Endothelial cell of umbilical vein (primary cell): ENCODE measurements at regions not wholly inside any gene's neighbourhood (a gene's known extent, or its start where the extent isn't known, plus 50 kb on each side); places are given as distances from the start of the nearest gene placed in this dataset.

Experiments
- BruUV-seq: library from RNA; stranded (reverse); fragments of 400-500 nt; replicated peaks from 2 replicates; lab custom pipeline; 2021; lab: Mats Ljungman, UMichigan
- CTCF ChIA-PET: fragments of 300-600, 350-600 bp; sonication (Branson Sonifier 250); formaldehyde crosslinking; loops from one replicate; lab custom pipeline; 2021; ENCODE audit warnings: antibody characterized with exemption, inconsistent platforms; lab: Charles Lee
- POLR2A ChIA-PET: fragments of 300-600, 350-600 bp; sonication (Branson Sonifier 250); formaldehyde crosslinking; loops from one replicate; lab custom pipeline; 2021; ENCODE audit warnings: antibody characterized with exemption, inconsistent platforms; lab: Charles Lee
- DNase-seq: peaks from one replicate; pipeline ENCODE4 v3.0.0-alpha.2; 2011; ENCODE audit warnings: low read depth, low spot score
- FAIRE-seq: peaks from 2 replicates; lab custom pipeline; 2011; peaks lifted over from hg19 to GRCh38; lab: Jason Lieb, UNC
- H2AFZ ChIP-seq: 2 replicates; pipeline ENCODE4 v1.6.0; 2012; ENCODE audit warnings: low read depth, low read length, control low read depth, inconsistent platforms
- H3K27ac ChIP-seq: 2 replicates; pipeline ENCODE4 v1.5.1; 2011; ENCODE audit warnings: low read depth, mild to moderate bottlenecking, control low read depth, low read length, moderate library complexity; ENCODE audit not compliant: insufficient read depth
- H3K27me3 ChIP-seq, 2 experiments: 2 replicates each; pipeline versions ENCODE4 v1.6.0 to v1.6.1; 2011; ENCODE audit warnings: low read length in 2 of 2, mixed read lengths in 1 of 2; ENCODE audit not compliant: control insufficient read depth in 2 of 2, insufficient read depth in 2 of 2
- H3K36me3 ChIP-seq, 2 experiments: 2 replicates in 1 of 2; 3 replicates in 1 of 2; pipeline ENCODE4 v1.5.1; 2011; ENCODE audit warnings: low read length in 2 of 2, mild to moderate bottlenecking in 1 of 2, moderate library complexity in 1 of 2; ENCODE audit not compliant: control insufficient read depth in 2 of 2, insufficient read depth in 2 of 2; ENCODE audit errors: extremely low read depth in 1 of 2
- H3K4me1 ChIP-seq: 3 replicates; pipeline ENCODE4 v1.5.1; 2011; ENCODE audit warnings: mild to moderate bottlenecking, low read length; ENCODE audit not compliant: control insufficient read depth, insufficient read depth; ENCODE audit errors: extremely low read depth
- H3K4me2 ChIP-seq: 2 replicates; pipeline ENCODE4 v1.6.1; 2011; ENCODE audit warnings: low read length, control low read depth, mixed read lengths; ENCODE audit not compliant: insufficient read depth
- H3K4me3 ChIP-seq, 3 experiments: fragments of 200-600 bp in 1 of 3; sonication (generic), shearing (Covaris generic) in 1 of 3; replicated peaks in 1 of 3; 2 replicates each; pipeline ENCODE4 v1.5.1; 2011 to 2016; ENCODE audit warnings: control low read depth in 3 of 3, low read length in 3 of 3, mild to moderate bottlenecking in 2 of 3, inconsistent platforms in 1 of 3, low read depth in 1 of 3, moderate library complexity in 1 of 3; ENCODE audit not compliant: insufficient read depth in 1 of 3
- H3K79me2 ChIP-seq: 2 replicates; pipeline ENCODE4 v1.6.0; 2012; ENCODE audit warnings: low read length, inconsistent platforms; ENCODE audit not compliant: control insufficient read depth, insufficient read depth
- H3K9ac ChIP-seq: replicated peaks from 2 replicates; pipeline ENCODE3; 2011; ENCODE audit warnings: low read length, control low read depth; ENCODE audit not compliant: insufficient read depth; ENCODE audit errors: extremely low read depth
- H3K9me1 ChIP-seq: replicated peaks from 3 replicates; pipeline ENCODE4 v1.6.0; 2011; ENCODE audit warnings: mild to moderate bottlenecking, low read length; ENCODE audit not compliant: control insufficient read depth, insufficient read depth; ENCODE audit errors: extremely low read depth
- H3K9me3 ChIP-seq: replicated peaks from 2 replicates; pipeline ENCODE4 v1.5.1; 2012; ENCODE audit warnings: low read length, inconsistent platforms; ENCODE audit not compliant: control insufficient read depth, insufficient read depth
- H4K20me1 ChIP-seq: replicated peaks from 2 replicates; pipeline ENCODE3; 2011; ENCODE audit warnings: mild to moderate bottlenecking, low read length; ENCODE audit not compliant: control insufficient read depth, insufficient read depth; ENCODE audit errors: extremely low read depth
- EZH2 ChIP-seq: IDR thresholded peaks from 2 replicates; pipeline ENCODE4 v1.6.1; 2012; ENCODE audit warnings: borderline replicate concordance, low read depth, mild to moderate bottlenecking, moderate library complexity, low read length, inconsistent platforms; ENCODE audit not compliant: severe bottlenecking
- FOS ChIP-seq: IDR thresholded peaks from 2 replicates; pipeline ENCODE4 v1.6.1; 2011; ENCODE audit warnings: mild to moderate bottlenecking, low read length, moderate library complexity, borderline replicate concordance; ENCODE audit not compliant: insufficient read depth
- GATA2 ChIP-seq: IDR thresholded peaks from 2 replicates; pipeline ENCODE4 v1.7.0; 2011; ENCODE audit warnings: low read depth, mild to moderate bottlenecking, moderate library complexity, mixed read lengths, low read length; ENCODE audit not compliant: insufficient read length, insufficient read depth
- JUN ChIP-seq: IDR thresholded peaks from 2 replicates; pipeline ENCODE4 v1.6.1; 2011; ENCODE audit warnings: borderline replicate concordance, low read depth; ENCODE audit not compliant: insufficient read length, insufficient read depth
- MYC ChIP-seq: IDR thresholded peaks from one replicate; pipeline ENCODE4 v1.6.1; 2011; ENCODE audit warnings: mild to moderate bottlenecking, low read depth, low read length
- POLR2A ChIP-seq: IDR thresholded peaks from 2 replicates; pipeline ENCODE4 v1.6.1; 2012; ENCODE audit warnings: low read depth, mild to moderate bottlenecking, control low read depth, low read length
- POLR2AphosphoS5 ChIP-seq: IDR thresholded peaks from 2 replicates; pipeline ENCODE4 v1.6.1; 2012; ENCODE audit warnings: low read depth, mild to moderate bottlenecking, control low read depth, low read length, moderate library complexity; ENCODE audit not compliant: insufficient read depth
- dilution Hi-C: fragments of 300-500 bp; cut with MboI; formaldehyde crosslinking; loops from one replicate; pipeline ENCODE4 v1.15.0; 2019; ENCODE audit warnings: low sequenced_read_pairs; ENCODE audit not compliant: extremely low pct_ligation_motif_present
- intact Hi-C: fragments of 100-400 bp; cut with micrococcal nuclease; formaldehyde crosslinking; loops from one replicate; pipeline ENCODE4 v1.10.0; 2022
- TF ChIP-seq, protein P1 (sequence below), 2 donors: IDR thresholded peaks; 1 replicate in 1 of 2; 2 replicates in 1 of 2; pipeline ENCODE4 v1.5.1; 2011; ENCODE audit warnings: low read length in 2 of 2, mild to moderate bottlenecking in 2 of 2, moderate library complexity in 2 of 2, control low read depth in 1 of 2, inconsistent platforms in 1 of 2, low read depth in 1 of 2; ENCODE audit not compliant: insufficient read depth in 1 of 2; ENCODE audit errors: extremely low read depth in 1 of 2
- TF ChIP-seq, protein P2 (sequence below): IDR thresholded peaks from 2 replicates; pipeline ENCODE4 v1.6.1; 2011; ENCODE audit not compliant: insufficient read depth, insufficient read length

DNA sequence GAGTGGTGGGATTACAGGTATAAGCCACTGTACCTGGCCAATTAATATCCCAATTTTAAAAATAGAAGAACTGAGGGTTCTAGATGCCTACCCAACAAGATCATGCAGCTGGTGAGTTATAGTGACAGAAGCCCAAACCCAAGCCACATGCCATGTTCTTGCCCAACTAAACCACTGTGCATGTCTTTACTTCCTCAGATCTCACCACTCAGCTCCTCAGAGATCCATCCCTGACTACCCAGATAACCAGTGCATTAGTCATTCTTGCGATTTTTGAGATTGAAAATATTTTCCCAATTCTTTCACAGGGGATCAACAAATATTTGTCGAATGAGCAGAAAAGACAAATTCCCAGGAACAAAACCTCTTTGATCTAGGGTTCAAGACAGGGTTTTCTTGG, 303.1 kb downstream of the CBLN1 start:
- Histone ChIP-seq H3K4me3 (no peak overlapping the region), H3K79me2 (no peaks in the 10 kb centered on the region), H3K9me1 (no peaks in the 10 kb centered on the region), H3K4me1 (no peaks in the 10 kb centered on the region), H3K27me3 (no peaks in the 10 kb centered on the region), H3K9me3 (peaks cover 5% of the 10 kb centered on the region), H3K27ac (no peak overlapping the region), H2AFZ (no peak overlapping the region), H4K20me1 (no peaks in the 10 kb centered on the region), H3K36me3 (no peaks in the 10 kb centered on the region), H3K4me2 (no peak overlapping the region), H3K9ac (no peak overlapping the region)
- intact Hi-C loops, result no loop called here
- FAIRE-seq, result no peak
- ChIA-PET POLR2A (no interaction called here), CTCF (no interaction called here)
- dilution Hi-C loops, result no loop called here
- no TSS peak for BruUV-seq
- no peak for TF ChIP-seq MYC
- TF ChIP-seq JUN, result no peak
- TF ChIP-seq, protein P1, sequence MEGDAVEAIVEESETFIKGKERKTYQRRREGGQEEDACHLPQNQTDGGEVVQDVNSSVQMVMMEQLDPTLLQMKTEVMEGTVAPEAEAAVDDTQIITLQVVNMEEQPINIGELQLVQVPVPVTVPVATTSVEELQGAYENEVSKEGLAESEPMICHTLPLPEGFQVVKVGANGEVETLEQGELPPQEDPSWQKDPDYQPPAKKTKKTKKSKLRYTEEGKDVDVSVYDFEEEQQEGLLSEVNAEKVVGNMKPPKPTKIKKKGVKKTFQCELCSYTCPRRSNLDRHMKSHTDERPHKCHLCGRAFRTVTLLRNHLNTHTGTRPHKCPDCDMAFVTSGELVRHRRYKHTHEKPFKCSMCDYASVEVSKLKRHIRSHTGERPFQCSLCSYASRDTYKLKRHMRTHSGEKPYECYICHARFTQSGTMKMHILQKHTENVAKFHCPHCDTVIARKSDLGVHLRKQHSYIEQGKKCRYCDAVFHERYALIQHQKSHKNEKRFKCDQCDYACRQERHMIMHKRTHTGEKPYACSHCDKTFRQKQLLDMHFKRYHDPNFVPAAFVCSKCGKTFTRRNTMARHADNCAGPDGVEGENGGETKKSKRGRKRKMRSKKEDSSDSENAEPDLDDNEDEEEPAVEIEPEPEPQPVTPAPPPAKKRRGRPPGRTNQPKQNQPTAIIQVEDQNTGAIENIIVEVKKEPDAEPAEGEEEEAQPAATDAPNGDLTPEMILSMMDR (IDR thresholded peaks at IDR 0.05; ENCODE audit: extremely low read depth in 1 of 2, insufficient read depth in 1 of 2, low read depth in 1 of 2, low read length in 2 of 2), result no peak
- no peak for TF ChIP-seq POLR2AphosphoS5
- TF ChIP-seq POLR2A, result no peak
- no peak for TF ChIP-seq GATA2
- TF ChIP-seq EZH2, result no peak
- DNase-seq, result no peak

DNA sequence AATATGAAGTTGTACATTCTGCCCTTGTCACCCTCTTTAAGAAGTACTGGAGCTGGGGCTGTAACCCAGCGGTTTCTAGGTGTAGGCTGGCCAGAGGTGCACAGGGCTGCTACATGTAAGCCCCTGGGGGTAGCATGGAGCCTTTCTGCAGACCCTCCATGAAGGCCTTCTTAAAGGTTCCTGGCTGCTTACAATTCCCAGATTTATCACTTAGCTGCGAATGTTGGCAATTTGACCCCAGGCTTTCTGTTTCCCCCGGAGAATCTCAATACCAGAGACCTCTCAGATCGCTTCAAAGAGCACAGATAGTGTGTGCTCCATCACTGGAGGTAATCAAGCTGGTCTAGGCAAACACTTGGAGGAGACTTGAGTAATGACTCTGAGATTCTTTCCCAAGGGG, 309.4 kb downstream of the CBLN1 start:
- CTCF ChIA-PET, result no interaction called here
- Histone ChIP-seq H3K9ac (no peak overlapping the region), H3K27me3 (no peaks in the 10 kb centered on the region), H3K79me2 (no peaks in the 10 kb centered on the region), H4K20me1 (no peaks in the 10 kb centered on the region), H3K9me1 (no peaks in the 10 kb centered on the region), H3K36me3 (no peaks in the 10 kb centered on the region), H3K9me3 (no peaks in the 10 kb centered on the region), H2AFZ (no peak overlapping the region), H3K4me3 (no peak overlapping the region), H3K27ac (no peak overlapping the region), H3K4me2 (no peak overlapping the region), H3K4me1 (no peaks in the 10 kb centered on the region)
- intact Hi-C loops, result no loop called here
- no TSS peak for BruUV-seq
- no peak for TF ChIP-seq GATA2
- TF ChIP-seq POLR2AphosphoS5, result no peak
- no peak for TF ChIP-seq FOS
- TF ChIP-seq, protein P1 (IDR thresholded peaks at IDR 0.05; ENCODE audit: extremely low read depth in 1 of 2, insufficient read depth in 1 of 2, low read depth in 1 of 2, low read length in 2 of 2), result no peak
- TF ChIP-seq MYC, result no peak
- TF ChIP-seq POLR2A, result no peak
- TF ChIP-seq, protein P2, sequence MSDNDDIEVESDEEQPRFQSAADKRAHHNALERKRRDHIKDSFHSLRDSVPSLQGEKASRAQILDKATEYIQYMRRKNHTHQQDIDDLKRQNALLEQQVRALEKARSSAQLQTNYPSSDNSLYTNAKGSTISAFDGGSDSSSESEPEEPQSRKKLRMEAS, result no peak
- no peak for TF ChIP-seq JUN
- no peak for TF ChIP-seq EZH2
- POLR2A ChIA-PET, result no interaction called here
- FAIRE-seq (no peak), DNase-seq (no peak)
- dilution Hi-C loops, result no loop called here
